GM23338 (cell line): ENCODE measurements at regions not wholly inside any gene's neighbourhood (a gene's known extent, or its start where the extent isn't known, plus 50 kb on each side); places are given as distances from the start of the nearest gene placed in this dataset.

Source experiments
- ATAC-seq: fragments of 200-7000 bp; cut with Tn5 transposase; 3 replicates; pipeline ENCODE4 v1.9.1; 2020
- DNase-seq: peaks from one replicate; pipeline ENCODE4 v3.0.0-alpha.2; 2015; ENCODE audit warnings: low spot score
- H2AFZ ChIP-seq: fragments of 200-600 bp; sonication (generic); 2 replicates; pipeline ENCODE4 v1.8.0; 2016; ENCODE audit warnings: antibody characterized with exemption, mild to moderate bottlenecking, moderate library complexity
- H3F3A ChIP-seq: fragments of 200-600 bp; sonication (generic); replicated peaks from 2 replicates; pipeline ENCODE4 v1.8.0; 2017; ENCODE audit warnings: antibody characterized with exemption, mixed run types, low read depth
- H3K27ac ChIP-seq: fragments of 200-600 bp; sonication (generic); 2 replicates; pipeline ENCODE4 v1.6.1; 2016; ENCODE audit warnings: low read depth
- H3K27me3 ChIP-seq: fragments of 200-600 bp; sonication (generic); 2 replicates; pipeline ENCODE4 v1.8.0; 2016; ENCODE audit warnings: mild to moderate bottlenecking, mixed run types, moderate library complexity; ENCODE audit not compliant: insufficient read depth
- H3K36me3 ChIP-seq: fragments of 200-600 bp; sonication (generic); 2 replicates; pipeline ENCODE4 v1.8.0; 2016; ENCODE audit warnings: mild to moderate bottlenecking; ENCODE audit not compliant: insufficient read depth
- H3K4me1 ChIP-seq: fragments of 200-600 bp; sonication (generic); 2 replicates; pipeline ENCODE4 v1.8.0; 2016; ENCODE audit warnings: mild to moderate bottlenecking, moderate library complexity; ENCODE audit not compliant: insufficient read depth
- H3K4me2 ChIP-seq: fragments of 200-600 bp; sonication (generic); 2 replicates; pipeline ENCODE4 v1.7.1; 2017; ENCODE audit warnings: mixed run types
- H3K4me3 ChIP-seq: fragments of 200-600 bp; sonication (generic); 2 replicates; pipeline ENCODE4 v1.6.1; 2016; ENCODE audit warnings: mixed run types
- H3K79me2 ChIP-seq: fragments of 200-600 bp; sonication (generic); replicated peaks from 2 replicates; pipeline ENCODE4 v1.8.0; 2017; ENCODE audit warnings: mild to moderate bottlenecking; ENCODE audit not compliant: insufficient read depth
- H3K9me2 ChIP-seq: fragments of 200-600 bp; sonication (generic); 2 replicates; pipeline ENCODE4 v1.8.0; 2017; ENCODE audit not compliant: insufficient read depth
- H4K20me1 ChIP-seq: fragments of 200-600 bp; sonication (generic); replicated peaks from 2 replicates; pipeline ENCODE4 v1.8.0; 2017; ENCODE audit warnings: mild to moderate bottlenecking; ENCODE audit not compliant: insufficient read depth
- H3K27ac Mint-ChIP-seq: 2 replicates; pipeline ENCODE4 v1.8.0; 2020; ENCODE audit warnings: inconsistent platforms, mild to moderate bottlenecking, moderate library complexity, mixed read lengths
- H3K27me3 Mint-ChIP-seq: 3 replicates; pipeline ENCODE4 v1.8.0; 2022; ENCODE audit warnings: low read depth, mild to moderate bottlenecking, moderate library complexity, mixed read lengths, inconsistent platforms; ENCODE audit not compliant: insufficient read depth, poor library complexity
- H3K36me3 Mint-ChIP-seq: 3 replicates; pipeline ENCODE4 v1.8.0; 2021; ENCODE audit warnings: low read depth, mild to moderate bottlenecking, inconsistent platforms, moderate library complexity, mixed read lengths
- H3K4me1 Mint-ChIP-seq: 3 replicates; pipeline ENCODE4 v1.8.0; 2020; ENCODE audit warnings: mild to moderate bottlenecking, inconsistent platforms, mixed read lengths
- H3K4me3 Mint-ChIP-seq: 3 replicates; pipeline ENCODE4 v1.8.0; 2021; ENCODE audit warnings: moderate library complexity, mild to moderate bottlenecking, inconsistent platforms, mixed read lengths
- H3K9me3 Mint-ChIP-seq: 3 replicates; pipeline ENCODE4 v1.8.0; 2020; ENCODE audit warnings: moderate library complexity, mild to moderate bottlenecking, inconsistent platforms, mixed read lengths
- CREB1 ChIP-seq: fragments of 250-450 bp; sonication (Bioruptor Pico); IDR thresholded peaks from 2 replicates; pipeline ENCODE4 v1.5.0; 2020; ENCODE audit warnings: low read depth, mild to moderate bottlenecking, moderate library complexity
- EZH2 ChIP-seq: fragments of 200-600 bp; sonication (generic); IDR thresholded peaks from one replicate; pipeline ENCODE4 v1.8.0; 2017; ENCODE audit warnings: antibody characterized with exemption, mild to moderate bottlenecking, low read depth; ENCODE audit not compliant: unreplicated experiment
- EZH2phosphoT487 ChIP-seq: fragments of 200-600 bp; sonication (generic); IDR thresholded peaks from one replicate; pipeline ENCODE4 v1.8.1; 2018; ENCODE audit warnings: antibody characterized with exemption; ENCODE audit not compliant: unreplicated experiment
- JUNB ChIP-seq: IDR thresholded peaks from one replicate; pipeline ENCODE4 v1.6.1; 2016; ENCODE audit warnings: antibody characterized with exemption; ENCODE audit not compliant: unreplicated experiment
- NANOG ChIP-seq: IDR thresholded peaks from 2 replicates; pipeline ENCODE4 v1.6.1; 2016; ENCODE audit warnings: antibody characterized with exemption, borderline replicate concordance
- POLR2AphosphoS5 ChIP-seq: IDR thresholded peaks from 2 replicates; pipeline ENCODE4 v1.6.1; 2016; ENCODE audit warnings: antibody characterized with exemption, low read depth
- STAT1 ChIP-seq: IDR thresholded peaks from one replicate; pipeline ENCODE4 v1.6.1; 2016; ENCODE audit warnings: antibody characterized with exemption; ENCODE audit not compliant: unreplicated experiment
- ZNF114 ChIP-seq: fragments of 250-450 bp; sonication (Bioruptor Pico); IDR thresholded peaks from 2 replicates; pipeline ENCODE4 v1.5.0; 2020; ENCODE audit warnings: mild to moderate bottlenecking, moderate library complexity
- ZNF331 ChIP-seq: fragments of 250-450 bp; sonication (Bioruptor Pico); IDR thresholded peaks from 2 replicates; pipeline ENCODE4 v1.5.0; 2020; ENCODE audit warnings: low read depth, mild to moderate bottlenecking, moderate library complexity
- ZNF462 ChIP-seq: fragments of 250-450 bp; sonication (Bioruptor Pico); IDR thresholded peaks from 2 replicates; pipeline ENCODE4 v1.5.0; 2020; ENCODE audit warnings: mild to moderate bottlenecking, moderate library complexity
- TF ChIP-seq, protein P1 (sequence below), 2 experiments: fragments of 200-600 bp in 1 of 2; sonication (generic) in 1 of 2; conservative IDR thresholded peaks; 2 replicates each; pipeline versions ENCODE4 v1.5.1 to v1.6.1; 2016 to 2017; ENCODE audit warnings: antibody characterized with exemption in 2 of 2, low read depth in 2 of 2, mild to moderate bottlenecking in 2 of 2, moderate library complexity in 1 of 2
- TF ChIP-seq, protein P2 (sequence below): IDR thresholded peaks from 2 replicates; pipeline ENCODE4 v1.6.1; 2016; ENCODE audit warnings: antibody characterized with exemption
- TF ChIP-seq, protein P3 (sequence below): IDR thresholded peaks from one replicate; pipeline ENCODE4 v1.6.1; 2018; ENCODE audit warnings: antibody characterized with exemption; ENCODE audit not compliant: unreplicated experiment

DNA sequence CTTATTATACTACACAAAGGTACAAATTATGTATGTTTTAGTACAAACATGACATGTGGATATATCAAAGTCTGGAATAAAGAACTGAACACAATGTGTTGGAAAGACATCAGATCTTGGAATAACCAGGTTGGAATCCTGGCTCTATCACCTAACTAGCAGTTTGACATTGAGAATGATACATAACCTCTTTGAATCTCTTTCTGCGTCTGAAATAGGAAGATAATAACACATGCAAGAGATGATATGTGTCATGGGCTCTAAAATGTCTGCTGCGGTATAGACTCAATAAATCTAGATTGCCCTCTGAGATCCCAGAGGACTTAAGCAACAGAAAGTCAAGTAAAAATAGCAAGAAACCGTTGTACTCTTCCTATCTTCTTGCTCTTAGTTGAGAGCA lies 66.8 kb upstream of the CCN2 start:
- H3K27ac Mint-ChIP-seq, result no peak overlapping the region
- H3K27me3 Mint-ChIP-seq, result no peaks in the 10 kb centered on the region
- Histone ChIP-seq H3K36me3 (no peaks in the 10 kb centered on the region), H3K79me2 (no peaks in the 10 kb centered on the region), H3K27ac (no peak overlapping the region), H3K9me2 (no peaks in the 10 kb centered on the region), H3K4me3 (no peak overlapping the region), H3K4me1 (peaks cover 4% of the 10 kb centered on the region; the same call in 1 of the 2 replicates), H3K4me2 (no peak overlapping the region), H4K20me1 (no peaks in the 10 kb centered on the region), H3F3A (no peaks in the 10 kb centered on the region), H2AFZ (no peak overlapping the region), H3K27me3 (no peaks in the 10 kb centered on the region)
- no peak overlapping the region for H3K4me3 Mint-ChIP-seq
- DNase-seq, result no peak
- no peak for ATAC-seq
- no peaks in the 10 kb centered on the region for H3K36me3 Mint-ChIP-seq
- peaks cover 6% of the 10 kb centered on the region; the same call in 2 of the 3 replicates for H3K4me1 Mint-ChIP-seq
- H3K9me3 Mint-ChIP-seq, result no peaks in the 10 kb centered on the region; the same call in 2 of the 3 replicates
- TF ChIP-seq NANOG (no peak), STAT1 (no peak), CREB1 (no peak), EZH2 (no peak), EZH2phosphoT487 (no peak), ZNF331 (no peak), ZNF462 (CRISPR knock-in tag) (no peak), JUNB (no peak), POLR2AphosphoS5 (no peak), ZNF114 (CRISPR knock-in tag) (no peak)
- TF ChIP-seq, protein P1, sequence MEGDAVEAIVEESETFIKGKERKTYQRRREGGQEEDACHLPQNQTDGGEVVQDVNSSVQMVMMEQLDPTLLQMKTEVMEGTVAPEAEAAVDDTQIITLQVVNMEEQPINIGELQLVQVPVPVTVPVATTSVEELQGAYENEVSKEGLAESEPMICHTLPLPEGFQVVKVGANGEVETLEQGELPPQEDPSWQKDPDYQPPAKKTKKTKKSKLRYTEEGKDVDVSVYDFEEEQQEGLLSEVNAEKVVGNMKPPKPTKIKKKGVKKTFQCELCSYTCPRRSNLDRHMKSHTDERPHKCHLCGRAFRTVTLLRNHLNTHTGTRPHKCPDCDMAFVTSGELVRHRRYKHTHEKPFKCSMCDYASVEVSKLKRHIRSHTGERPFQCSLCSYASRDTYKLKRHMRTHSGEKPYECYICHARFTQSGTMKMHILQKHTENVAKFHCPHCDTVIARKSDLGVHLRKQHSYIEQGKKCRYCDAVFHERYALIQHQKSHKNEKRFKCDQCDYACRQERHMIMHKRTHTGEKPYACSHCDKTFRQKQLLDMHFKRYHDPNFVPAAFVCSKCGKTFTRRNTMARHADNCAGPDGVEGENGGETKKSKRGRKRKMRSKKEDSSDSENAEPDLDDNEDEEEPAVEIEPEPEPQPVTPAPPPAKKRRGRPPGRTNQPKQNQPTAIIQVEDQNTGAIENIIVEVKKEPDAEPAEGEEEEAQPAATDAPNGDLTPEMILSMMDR (conservative IDR thresholded peaks at IDR 0.05; ENCODE audit: low read depth in 2 of 2), result no peak
- TF ChIP-seq, protein P2, sequence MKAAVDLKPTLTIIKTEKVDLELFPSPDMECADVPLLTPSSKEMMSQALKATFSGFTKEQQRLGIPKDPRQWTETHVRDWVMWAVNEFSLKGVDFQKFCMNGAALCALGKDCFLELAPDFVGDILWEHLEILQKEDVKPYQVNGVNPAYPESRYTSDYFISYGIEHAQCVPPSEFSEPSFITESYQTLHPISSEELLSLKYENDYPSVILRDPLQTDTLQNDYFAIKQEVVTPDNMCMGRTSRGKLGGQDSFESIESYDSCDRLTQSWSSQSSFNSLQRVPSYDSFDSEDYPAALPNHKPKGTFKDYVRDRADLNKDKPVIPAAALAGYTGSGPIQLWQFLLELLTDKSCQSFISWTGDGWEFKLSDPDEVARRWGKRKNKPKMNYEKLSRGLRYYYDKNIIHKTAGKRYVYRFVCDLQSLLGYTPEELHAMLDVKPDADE, result no peak
- TF ChIP-seq, protein P3, sequence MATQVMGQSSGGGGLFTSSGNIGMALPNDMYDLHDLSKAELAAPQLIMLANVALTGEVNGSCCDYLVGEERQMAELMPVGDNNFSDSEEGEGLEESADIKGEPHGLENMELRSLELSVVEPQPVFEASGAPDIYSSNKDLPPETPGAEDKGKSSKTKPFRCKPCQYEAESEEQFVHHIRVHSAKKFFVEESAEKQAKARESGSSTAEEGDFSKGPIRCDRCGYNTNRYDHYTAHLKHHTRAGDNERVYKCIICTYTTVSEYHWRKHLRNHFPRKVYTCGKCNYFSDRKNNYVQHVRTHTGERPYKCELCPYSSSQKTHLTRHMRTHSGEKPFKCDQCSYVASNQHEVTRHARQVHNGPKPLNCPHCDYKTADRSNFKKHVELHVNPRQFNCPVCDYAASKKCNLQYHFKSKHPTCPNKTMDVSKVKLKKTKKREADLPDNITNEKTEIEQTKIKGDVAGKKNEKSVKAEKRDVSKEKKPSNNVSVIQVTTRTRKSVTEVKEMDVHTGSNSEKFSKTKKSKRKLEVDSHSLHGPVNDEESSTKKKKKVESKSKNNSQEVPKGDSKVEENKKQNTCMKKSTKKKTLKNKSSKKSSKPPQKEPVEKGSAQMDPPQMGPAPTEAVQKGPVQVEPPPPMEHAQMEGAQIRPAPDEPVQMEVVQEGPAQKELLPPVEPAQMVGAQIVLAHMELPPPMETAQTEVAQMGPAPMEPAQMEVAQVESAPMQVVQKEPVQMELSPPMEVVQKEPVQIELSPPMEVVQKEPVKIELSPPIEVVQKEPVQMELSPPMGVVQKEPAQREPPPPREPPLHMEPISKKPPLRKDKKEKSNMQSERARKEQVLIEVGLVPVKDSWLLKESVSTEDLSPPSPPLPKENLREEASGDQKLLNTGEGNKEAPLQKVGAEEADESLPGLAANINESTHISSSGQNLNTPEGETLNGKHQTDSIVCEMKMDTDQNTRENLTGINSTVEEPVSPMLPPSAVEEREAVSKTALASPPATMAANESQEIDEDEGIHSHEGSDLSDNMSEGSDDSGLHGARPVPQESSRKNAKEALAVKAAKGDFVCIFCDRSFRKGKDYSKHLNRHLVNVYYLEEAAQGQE, result no peak
